ENCODE measurements at regions not wholly inside any gene's neighbourhood (a gene's known extent, or its start where the extent isn't known, plus 50 kb on each side); places are given as distances from the start of the nearest gene placed in this dataset.

- Histone ChIP-seq H3K27ac (ENCODE audit: low read depth in 2 of 2, low read length in 1 of 2) (no peak overlapping the region), H3K36me3 (replicated peaks in 1 of 2; ENCODE audit: control insufficient read depth in 1 of 2, insufficient read depth in 2 of 2, low read length in 1 of 2) (no peaks in the 10 kb centered on the region), H3K4me3 (ENCODE audit: low read depth in 2 of 2, low read length in 1 of 2) (no peak overlapping the region), H3K4me1 (ENCODE audit: control insufficient read depth in 1 of 2, insufficient read depth in 2 of 2, low read depth in 1 of 2, low read length in 1 of 2) (no peaks in the 10 kb centered on the region), H3K9me2 (no peaks in the 10 kb centered on the region), H3K9ac (no peak overlapping the region), H3K27me3 (ENCODE audit: insufficient read depth) (no peaks in the 10 kb centered on the region), H3K9me3 (no peaks in the 10 kb centered on the region), H3K4me2 (no peak overlapping the region), H3K79me2 (ENCODE audit: insufficient read depth) (no peaks in the 10 kb centered on the region), H4K20me1 (ENCODE audit: insufficient read depth) (no peaks in the 10 kb centered on the region), H2AFZ (ENCODE audit: low read depth) (no peak overlapping the region), H3F3A (replicated peaks; ENCODE audit: insufficient read depth) (no peaks in the 10 kb centered on the region)
- TF ChIP-seq SIN3A (IDR thresholded peaks at IDR 0.05; ENCODE audit: borderline replicate concordance, low read depth, low read length) (no peak), CHD2 (IDR thresholded peaks at IDR 0.05; ENCODE audit: low read length, partially characterized antibody) (no peak), YY1 (IDR thresholded peaks at IDR 0.05; ENCODE audit: low read depth) (no peak), TCF12 (IDR thresholded peaks at IDR 0.05) (no peak), POLR2AphosphoS5 (IDR thresholded peaks at IDR 0.05; ENCODE audit: low read depth, low read length) (no peak), REST (IDR thresholded peaks at IDR 0.05; ENCODE audit: low read depth, low read length) (no peak), RXRA (IDR thresholded peaks at IDR 0.05; ENCODE audit: borderline replicate concordance, low read depth) (no peak), RCOR1 (IDR thresholded peaks at IDR 0.05; ENCODE audit: low read length) (no peak), MEF2A (IDR thresholded peaks at IDR 0.05; ENCODE audit: borderline replicate concordance, low read depth) (no peak), NFIC (IDR thresholded peaks at IDR 0.05; ENCODE audit: borderline replicate concordance) (no peak), FOXM1 (IDR thresholded peaks at IDR 0.05; ENCODE audit: low read depth) (no peak), FOSL2 (IDR thresholded peaks at IDR 0.05; ENCODE audit: borderline replicate concordance, low read depth) (no peak), IRF3 (IDR thresholded peaks at IDR 0.05; ENCODE audit: low read depth, low read length) (no peak)
- POLR2A ChIA-PET: no interaction called here
- CTCF ChIA-PET: no interaction called here
- 0% methylated on average over 1 of the region's 1 CpG for WGBS (ENCODE audit: low lambda C conversion rate)
- no peak for DNase-seq
These were observed 305.5 kb downstream of the DMRT2 start for GRCh38 chr9:1355656-1356055.

GRCh38 chr9:1362845-1363244 is 312.7 kb downstream of the DMRT2 start:
- no peaks in the 10 kb centered on the region for H3K4me1 ChIP-seq (ENCODE audit: control insufficient read depth in 1 of 2, insufficient read depth in 2 of 2, low read depth in 1 of 2, low read length in 1 of 2)
- H3K4me2 ChIP-seq: no peak overlapping the region
- no peak for TF ChIP-seq CHD2 (IDR thresholded peaks at IDR 0.05; ENCODE audit: low read length, partially characterized antibody)
- no peak for TF ChIP-seq MEF2A (IDR thresholded peaks at IDR 0.05; ENCODE audit: borderline replicate concordance, low read depth)
- no peak for TF ChIP-seq MXI1 (IDR thresholded peaks at IDR 0.05; ENCODE audit: low read depth, low read length)
- TF ChIP-seq IRF3 (IDR thresholded peaks at IDR 0.05; ENCODE audit: low read depth, low read length): no peak
- TF ChIP-seq CTCF (IDR thresholded peaks at IDR 0.05): no peak
- no peak for TF ChIP-seq RXRA (IDR thresholded peaks at IDR 0.05; ENCODE audit: borderline replicate concordance, low read depth)
- no peak for TF ChIP-seq REST (IDR thresholded peaks at IDR 0.05; ENCODE audit: low read depth, low read length)
- TF ChIP-seq FOXM1 (IDR thresholded peaks at IDR 0.05; ENCODE audit: low read depth): no peak

More at GRCh38 chr9:1362845-1363244, 312.7 kb downstream of the DMRT2 start:
- H3K9ac ChIP-seq: no peak overlapping the region
- H3K9me3 ChIP-seq: no peaks in the 10 kb centered on the region
- H2AFZ ChIP-seq (ENCODE audit: low read depth): no peak overlapping the region
- CTCF ChIA-PET: no interaction called here
- DNase-seq: no peak
- POLR2A ChIA-PET: no interaction called here
- H3F3A ChIP-seq (replicated peaks; ENCODE audit: insufficient read depth): no peaks in the 10 kb centered on the region
- no peaks in the 10 kb centered on the region for H4K20me1 ChIP-seq (ENCODE audit: insufficient read depth)
- H3K79me2 ChIP-seq (ENCODE audit: insufficient read depth): no peaks in the 10 kb centered on the region
- no peak overlapping the region for H3K27ac ChIP-seq (ENCODE audit: low read depth in 2 of 2, low read length in 1 of 2)
- H3K9me2 ChIP-seq: no peaks in the 10 kb centered on the region
- no peaks in the 10 kb centered on the region for H3K27me3 ChIP-seq (ENCODE audit: insufficient read depth)
- WGBS (ENCODE audit: low lambda C conversion rate): 1% methylated on average over 5 of the region's 6 CpGs
- H3K36me3 ChIP-seq (replicated peaks in 1 of 2; ENCODE audit: control insufficient read depth in 1 of 2, insufficient read depth in 2 of 2, low read length in 1 of 2): no peaks in the 10 kb centered on the region
- H3K4me3 ChIP-seq (ENCODE audit: low read depth in 2 of 2, low read length in 1 of 2): no peak overlapping the region
